GM23338 (cell line): ENCODE measurements at regions not wholly inside any gene's neighbourhood (a gene's known extent, or its start where the extent isn't known, plus 50 kb on each side); places are given as distances from the start of the nearest gene placed in this dataset.

Experiments
- ATAC-seq: fragments of 200-7000 bp; cut with Tn5 transposase; 3 replicates; pipeline ENCODE4 v1.9.1; 2020
- DNase-seq: peaks from one replicate; pipeline ENCODE4 v3.0.0-alpha.2; 2015; ENCODE audit warnings: low spot score
- H2AFZ ChIP-seq: fragments of 200-600 bp; sonication (generic); 2 replicates; pipeline ENCODE4 v1.8.0; 2016; ENCODE audit warnings: antibody characterized with exemption, mild to moderate bottlenecking, moderate library complexity
- H3F3A ChIP-seq: fragments of 200-600 bp; sonication (generic); replicated peaks from 2 replicates; pipeline ENCODE4 v1.8.0; 2017; ENCODE audit warnings: antibody characterized with exemption, mixed run types, low read depth
- H3K27ac ChIP-seq: fragments of 200-600 bp; sonication (generic); 2 replicates; pipeline ENCODE4 v1.6.1; 2016; ENCODE audit warnings: low read depth
- H3K27me3 ChIP-seq: fragments of 200-600 bp; sonication (generic); 2 replicates; pipeline ENCODE4 v1.8.0; 2016; ENCODE audit warnings: mild to moderate bottlenecking, mixed run types, moderate library complexity; ENCODE audit not compliant: insufficient read depth
- H3K36me3 ChIP-seq: fragments of 200-600 bp; sonication (generic); 2 replicates; pipeline ENCODE4 v1.8.0; 2016; ENCODE audit warnings: mild to moderate bottlenecking; ENCODE audit not compliant: insufficient read depth
- H3K4me1 ChIP-seq: fragments of 200-600 bp; sonication (generic); 2 replicates; pipeline ENCODE4 v1.8.0; 2016; ENCODE audit warnings: mild to moderate bottlenecking, moderate library complexity; ENCODE audit not compliant: insufficient read depth
- H3K4me2 ChIP-seq: fragments of 200-600 bp; sonication (generic); 2 replicates; pipeline ENCODE4 v1.7.1; 2017; ENCODE audit warnings: mixed run types
- H3K4me3 ChIP-seq: fragments of 200-600 bp; sonication (generic); 2 replicates; pipeline ENCODE4 v1.6.1; 2016; ENCODE audit warnings: mixed run types
- H3K79me2 ChIP-seq: fragments of 200-600 bp; sonication (generic); replicated peaks from 2 replicates; pipeline ENCODE4 v1.8.0; 2017; ENCODE audit warnings: mild to moderate bottlenecking; ENCODE audit not compliant: insufficient read depth
- H3K9me2 ChIP-seq: fragments of 200-600 bp; sonication (generic); 2 replicates; pipeline ENCODE4 v1.8.0; 2017; ENCODE audit not compliant: insufficient read depth
- H4K20me1 ChIP-seq: fragments of 200-600 bp; sonication (generic); replicated peaks from 2 replicates; pipeline ENCODE4 v1.8.0; 2017; ENCODE audit warnings: mild to moderate bottlenecking; ENCODE audit not compliant: insufficient read depth
- H3K27ac Mint-ChIP-seq: 2 replicates; pipeline ENCODE4 v1.8.0; 2020; ENCODE audit warnings: inconsistent platforms, mild to moderate bottlenecking, moderate library complexity, mixed read lengths
- H3K27me3 Mint-ChIP-seq: 3 replicates; pipeline ENCODE4 v1.8.0; 2022; ENCODE audit warnings: low read depth, mild to moderate bottlenecking, moderate library complexity, mixed read lengths, inconsistent platforms; ENCODE audit not compliant: insufficient read depth, poor library complexity
- H3K36me3 Mint-ChIP-seq: 3 replicates; pipeline ENCODE4 v1.8.0; 2021; ENCODE audit warnings: low read depth, mild to moderate bottlenecking, inconsistent platforms, moderate library complexity, mixed read lengths
- H3K4me1 Mint-ChIP-seq: 3 replicates; pipeline ENCODE4 v1.8.0; 2020; ENCODE audit warnings: mild to moderate bottlenecking, inconsistent platforms, mixed read lengths
- H3K4me3 Mint-ChIP-seq: 3 replicates; pipeline ENCODE4 v1.8.0; 2021; ENCODE audit warnings: moderate library complexity, mild to moderate bottlenecking, inconsistent platforms, mixed read lengths
- H3K9me3 Mint-ChIP-seq: 3 replicates; pipeline ENCODE4 v1.8.0; 2020; ENCODE audit warnings: moderate library complexity, mild to moderate bottlenecking, inconsistent platforms, mixed read lengths
- CREB1 ChIP-seq: fragments of 250-450 bp; sonication (Bioruptor Pico); IDR thresholded peaks from 2 replicates; pipeline ENCODE4 v1.5.0; 2020; ENCODE audit warnings: low read depth, mild to moderate bottlenecking, moderate library complexity
- EZH2 ChIP-seq: fragments of 200-600 bp; sonication (generic); IDR thresholded peaks from one replicate; pipeline ENCODE4 v1.8.0; 2017; ENCODE audit warnings: antibody characterized with exemption, mild to moderate bottlenecking, low read depth; ENCODE audit not compliant: unreplicated experiment
- EZH2phosphoT487 ChIP-seq: fragments of 200-600 bp; sonication (generic); IDR thresholded peaks from one replicate; pipeline ENCODE4 v1.8.1; 2018; ENCODE audit warnings: antibody characterized with exemption; ENCODE audit not compliant: unreplicated experiment
- STAT1 ChIP-seq: IDR thresholded peaks from one replicate; pipeline ENCODE4 v1.6.1; 2016; ENCODE audit warnings: antibody characterized with exemption; ENCODE audit not compliant: unreplicated experiment
- ZNF114 ChIP-seq: fragments of 250-450 bp; sonication (Bioruptor Pico); IDR thresholded peaks from 2 replicates; pipeline ENCODE4 v1.5.0; 2020; ENCODE audit warnings: mild to moderate bottlenecking, moderate library complexity
- ZNF331 ChIP-seq: fragments of 250-450 bp; sonication (Bioruptor Pico); IDR thresholded peaks from 2 replicates; pipeline ENCODE4 v1.5.0; 2020; ENCODE audit warnings: low read depth, mild to moderate bottlenecking, moderate library complexity
- TF ChIP-seq, protein P1 (sequence below): IDR thresholded peaks from one replicate; pipeline ENCODE4 v1.6.1; 2018; ENCODE audit warnings: antibody characterized with exemption; ENCODE audit not compliant: unreplicated experiment
- TF ChIP-seq, protein P2 (sequence below): fragments of 250-450 bp; sonication (Bioruptor Pico); IDR thresholded peaks from 2 replicates; pipeline ENCODE4 v1.5.0; 2020; ENCODE audit warnings: mild to moderate bottlenecking, moderate library complexity
- TF ChIP-seq, protein P3 (sequence below), 2 experiments: fragments of 200-600 bp in 1 of 2; sonication (generic) in 1 of 2; conservative IDR thresholded peaks; 2 replicates each; pipeline versions ENCODE4 v1.5.1 to v1.6.1; 2016 to 2017; ENCODE audit warnings: antibody characterized with exemption in 2 of 2, low read depth in 2 of 2, mild to moderate bottlenecking in 2 of 2, moderate library complexity in 1 of 2

DNA sequence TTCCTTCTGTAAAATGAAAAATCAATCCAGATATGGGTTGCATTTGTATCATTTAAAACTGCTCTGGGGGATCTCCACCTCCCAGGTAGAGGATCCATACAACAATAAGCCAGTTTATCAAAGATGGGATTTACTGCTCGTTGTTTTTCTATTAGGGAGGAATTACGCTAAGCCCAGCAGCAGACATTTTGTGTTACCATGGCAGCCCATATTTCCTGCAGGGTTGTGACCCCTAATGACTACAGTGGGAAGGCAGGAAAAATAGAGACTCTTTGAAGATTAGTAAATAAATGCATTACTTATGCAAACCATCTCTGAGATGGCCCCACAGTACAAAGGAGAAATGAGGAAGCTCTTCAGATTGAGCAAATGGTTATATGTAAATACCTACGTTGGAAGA lies 253.4 kb upstream of the GPR101 start (continued):
- TF ChIP-seq, protein P1, sequence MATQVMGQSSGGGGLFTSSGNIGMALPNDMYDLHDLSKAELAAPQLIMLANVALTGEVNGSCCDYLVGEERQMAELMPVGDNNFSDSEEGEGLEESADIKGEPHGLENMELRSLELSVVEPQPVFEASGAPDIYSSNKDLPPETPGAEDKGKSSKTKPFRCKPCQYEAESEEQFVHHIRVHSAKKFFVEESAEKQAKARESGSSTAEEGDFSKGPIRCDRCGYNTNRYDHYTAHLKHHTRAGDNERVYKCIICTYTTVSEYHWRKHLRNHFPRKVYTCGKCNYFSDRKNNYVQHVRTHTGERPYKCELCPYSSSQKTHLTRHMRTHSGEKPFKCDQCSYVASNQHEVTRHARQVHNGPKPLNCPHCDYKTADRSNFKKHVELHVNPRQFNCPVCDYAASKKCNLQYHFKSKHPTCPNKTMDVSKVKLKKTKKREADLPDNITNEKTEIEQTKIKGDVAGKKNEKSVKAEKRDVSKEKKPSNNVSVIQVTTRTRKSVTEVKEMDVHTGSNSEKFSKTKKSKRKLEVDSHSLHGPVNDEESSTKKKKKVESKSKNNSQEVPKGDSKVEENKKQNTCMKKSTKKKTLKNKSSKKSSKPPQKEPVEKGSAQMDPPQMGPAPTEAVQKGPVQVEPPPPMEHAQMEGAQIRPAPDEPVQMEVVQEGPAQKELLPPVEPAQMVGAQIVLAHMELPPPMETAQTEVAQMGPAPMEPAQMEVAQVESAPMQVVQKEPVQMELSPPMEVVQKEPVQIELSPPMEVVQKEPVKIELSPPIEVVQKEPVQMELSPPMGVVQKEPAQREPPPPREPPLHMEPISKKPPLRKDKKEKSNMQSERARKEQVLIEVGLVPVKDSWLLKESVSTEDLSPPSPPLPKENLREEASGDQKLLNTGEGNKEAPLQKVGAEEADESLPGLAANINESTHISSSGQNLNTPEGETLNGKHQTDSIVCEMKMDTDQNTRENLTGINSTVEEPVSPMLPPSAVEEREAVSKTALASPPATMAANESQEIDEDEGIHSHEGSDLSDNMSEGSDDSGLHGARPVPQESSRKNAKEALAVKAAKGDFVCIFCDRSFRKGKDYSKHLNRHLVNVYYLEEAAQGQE = no peak
- no peak for TF ChIP-seq EZH2phosphoT487
- no peak for TF ChIP-seq ZNF114 (CRISPR knock-in tag)
- TF ChIP-seq CREB1 (CRISPR knock-in tag) = no peak

DNA sequence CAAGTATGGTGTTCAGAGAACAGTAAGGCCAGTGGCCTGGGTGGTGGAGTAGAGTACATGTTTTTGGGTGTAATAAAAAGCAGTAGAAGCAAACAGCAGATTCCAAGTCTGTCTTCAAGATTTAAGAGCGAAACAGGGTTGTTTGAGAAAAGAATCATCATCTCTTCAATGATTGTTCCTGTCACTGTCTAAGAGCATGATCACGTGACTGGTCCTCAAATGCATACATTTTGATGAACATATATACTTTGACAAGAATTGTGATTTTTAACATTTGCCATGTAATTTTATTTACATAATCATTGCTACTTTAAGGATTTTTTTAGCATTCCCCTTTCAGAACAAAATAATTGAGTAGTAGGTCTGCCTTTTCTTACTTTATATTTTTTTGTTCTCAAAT lies 252.6 kb upstream of the GPR101 start:
- H3K27ac Mint-ChIP-seq = no peak overlapping the region
- no peaks in the 10 kb centered on the region for H3K4me1 ChIP-seq
- no peaks in the 10 kb centered on the region for H3K9me3 Mint-ChIP-seq
- no peak overlapping the region for H3K4me3 ChIP-seq
- no peaks in the 10 kb centered on the region for H3K4me1 Mint-ChIP-seq
- H3F3A ChIP-seq = no peaks in the 10 kb centered on the region
- no peak overlapping the region for H3K4me2 ChIP-seq
- H2AFZ ChIP-seq = no peak overlapping the region
- no peak overlapping the region for H3K4me3 Mint-ChIP-seq
- no peak for DNase-seq
- no peaks in the 10 kb centered on the region for H3K36me3 ChIP-seq
- no peaks in the 10 kb centered on the region for H3K79me2 ChIP-seq
- H3K27me3 Mint-ChIP-seq = peaks cover 2% of the 10 kb centered on the region
- H3K36me3 Mint-ChIP-seq = no peaks in the 10 kb centered on the region
- TF ChIP-seq ZNF331 (CRISPR knock-in tag) = no peak
- TF ChIP-seq STAT1 = no peak
- no peak for TF ChIP-seq EZH2
- TF ChIP-seq, protein P2, sequence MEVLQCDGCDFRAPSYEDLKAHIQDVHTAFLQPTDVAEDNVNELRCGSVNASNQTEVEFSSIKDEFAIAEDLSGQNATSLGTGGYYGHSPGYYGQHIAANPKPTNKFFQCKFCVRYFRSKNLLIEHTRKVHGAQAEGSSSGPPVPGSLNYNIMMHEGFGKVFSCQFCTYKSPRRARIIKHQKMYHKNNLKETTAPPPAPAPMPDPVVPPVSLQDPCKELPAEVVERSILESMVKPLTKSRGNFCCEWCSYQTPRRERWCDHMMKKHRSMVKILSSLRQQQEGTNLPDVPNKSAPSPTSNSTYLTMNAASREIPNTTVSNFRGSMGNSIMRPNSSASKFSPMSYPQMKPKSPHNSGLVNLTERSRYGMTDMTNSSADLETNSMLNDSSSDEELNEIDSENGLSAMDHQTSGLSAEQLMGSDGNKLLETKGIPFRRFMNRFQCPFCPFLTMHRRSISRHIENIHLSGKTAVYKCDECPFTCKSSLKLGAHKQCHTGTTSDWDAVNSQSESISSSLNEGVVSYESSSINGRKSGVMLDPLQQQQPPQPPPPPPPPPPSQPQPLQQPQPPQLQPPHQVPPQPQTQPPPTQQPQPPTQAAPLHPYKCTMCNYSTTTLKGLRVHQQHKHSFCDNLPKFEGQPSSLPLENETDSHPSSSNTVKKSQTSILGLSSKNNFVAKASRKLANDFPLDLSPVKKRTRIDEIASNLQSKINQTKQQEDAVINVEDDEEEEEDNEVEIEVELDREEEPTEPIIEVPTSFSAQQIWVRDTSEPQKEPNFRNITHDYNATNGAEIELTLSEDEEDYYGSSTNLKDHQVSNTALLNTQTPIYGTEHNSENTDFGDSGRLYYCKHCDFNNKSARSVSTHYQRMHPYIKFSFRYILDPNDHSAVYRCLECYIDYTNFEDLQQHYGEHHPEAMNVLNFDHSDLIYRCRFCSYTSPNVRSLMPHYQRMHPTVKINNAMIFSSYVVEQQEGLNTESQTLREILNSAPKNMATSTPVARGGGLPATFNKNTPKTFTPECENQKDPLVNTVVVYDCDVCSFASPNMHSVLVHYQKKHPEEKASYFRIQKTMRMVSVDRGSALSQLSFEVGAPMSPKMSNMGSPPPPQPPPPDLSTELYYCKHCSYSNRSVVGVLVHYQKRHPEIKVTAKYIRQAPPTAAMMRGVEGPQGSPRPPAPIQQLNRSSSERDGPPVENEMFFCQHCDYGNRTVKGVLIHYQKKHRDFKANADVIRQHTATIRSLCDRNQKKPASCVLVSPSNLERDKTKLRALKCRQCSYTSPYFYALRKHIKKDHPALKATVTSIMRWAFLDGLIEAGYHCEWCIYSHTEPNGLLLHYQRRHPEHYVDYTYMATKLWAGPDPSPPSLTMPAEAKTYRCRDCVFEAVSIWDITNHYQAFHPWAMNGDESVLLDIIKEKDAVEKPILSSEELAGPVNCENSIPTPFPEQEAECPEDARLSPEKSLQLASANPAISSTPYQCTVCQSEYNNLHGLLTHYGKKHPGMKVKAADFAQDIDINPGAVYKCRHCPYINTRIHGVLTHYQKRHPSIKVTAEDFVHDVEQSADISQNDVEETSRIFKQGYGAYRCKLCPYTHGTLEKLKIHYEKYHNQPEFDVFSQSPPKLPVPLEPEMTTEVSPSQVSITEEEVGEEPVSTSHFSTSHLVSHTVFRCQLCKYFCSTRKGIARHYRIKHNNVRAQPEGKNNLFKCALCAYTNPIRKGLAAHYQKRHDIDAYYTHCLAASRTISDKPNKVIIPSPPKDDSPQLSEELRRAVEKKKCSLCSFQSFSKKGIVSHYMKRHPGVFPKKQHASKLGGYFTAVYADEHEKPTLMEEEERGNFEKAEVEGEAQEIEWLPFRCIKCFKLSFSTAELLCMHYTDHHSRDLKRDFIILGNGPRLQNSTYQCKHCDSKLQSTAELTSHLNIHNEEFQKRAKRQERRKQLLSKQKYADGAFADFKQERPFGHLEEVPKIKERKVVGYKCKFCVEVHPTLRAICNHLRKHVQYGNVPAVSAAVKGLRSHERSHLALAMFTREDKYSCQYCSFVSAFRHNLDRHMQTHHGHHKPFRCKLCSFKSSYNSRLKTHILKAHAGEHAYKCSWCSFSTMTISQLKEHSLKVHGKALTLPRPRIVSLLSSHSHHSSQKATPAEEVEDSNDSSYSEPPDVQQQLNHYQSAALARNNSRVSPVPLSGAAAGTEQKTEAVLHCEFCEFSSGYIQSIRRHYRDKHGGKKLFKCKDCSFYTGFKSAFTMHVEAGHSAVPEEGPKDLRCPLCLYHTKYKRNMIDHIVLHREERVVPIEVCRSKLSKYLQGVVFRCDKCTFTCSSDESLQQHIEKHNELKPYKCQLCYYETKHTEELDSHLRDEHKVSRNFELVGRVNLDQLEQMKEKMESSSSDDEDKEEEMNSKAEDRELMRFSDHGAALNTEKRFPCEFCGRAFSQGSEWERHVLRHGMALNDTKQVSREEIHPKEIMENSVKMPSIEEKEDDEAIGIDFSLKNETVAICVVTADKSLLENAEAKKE (CRISPR knock-in tag) = no peak
- TF ChIP-seq, protein P3, sequence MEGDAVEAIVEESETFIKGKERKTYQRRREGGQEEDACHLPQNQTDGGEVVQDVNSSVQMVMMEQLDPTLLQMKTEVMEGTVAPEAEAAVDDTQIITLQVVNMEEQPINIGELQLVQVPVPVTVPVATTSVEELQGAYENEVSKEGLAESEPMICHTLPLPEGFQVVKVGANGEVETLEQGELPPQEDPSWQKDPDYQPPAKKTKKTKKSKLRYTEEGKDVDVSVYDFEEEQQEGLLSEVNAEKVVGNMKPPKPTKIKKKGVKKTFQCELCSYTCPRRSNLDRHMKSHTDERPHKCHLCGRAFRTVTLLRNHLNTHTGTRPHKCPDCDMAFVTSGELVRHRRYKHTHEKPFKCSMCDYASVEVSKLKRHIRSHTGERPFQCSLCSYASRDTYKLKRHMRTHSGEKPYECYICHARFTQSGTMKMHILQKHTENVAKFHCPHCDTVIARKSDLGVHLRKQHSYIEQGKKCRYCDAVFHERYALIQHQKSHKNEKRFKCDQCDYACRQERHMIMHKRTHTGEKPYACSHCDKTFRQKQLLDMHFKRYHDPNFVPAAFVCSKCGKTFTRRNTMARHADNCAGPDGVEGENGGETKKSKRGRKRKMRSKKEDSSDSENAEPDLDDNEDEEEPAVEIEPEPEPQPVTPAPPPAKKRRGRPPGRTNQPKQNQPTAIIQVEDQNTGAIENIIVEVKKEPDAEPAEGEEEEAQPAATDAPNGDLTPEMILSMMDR (conservative IDR thresholded peaks at IDR 0.05; ENCODE audit: low read depth in 2 of 2) = no peak
- no peak for TF ChIP-seq EZH2phosphoT487
- H3K27me3 ChIP-seq = no peaks in the 10 kb centered on the region
- no peak for ATAC-seq
- no peak overlapping the region for H3K27ac ChIP-seq
- H3K9me2 ChIP-seq = no peaks in the 10 kb centered on the region
- no peaks in the 10 kb centered on the region for H4K20me1 ChIP-seq
